ENCODE measurements at regions not wholly inside any gene's neighbourhood (a gene's known extent, or its start where the extent isn't known, plus 50 kb on each side); places are given as distances from the start of the nearest gene placed in this dataset.
A peak's percentile ranks its signal among the peaks of the same experiment; 100 is the strongest.

GRCh38 chr11:131056036-131056435 lies 139.8 kb upstream of the SNX19 start:
- no peak for DNase-seq

- DNase-seq: no peak
These were observed 147.4 kb upstream of the SNX19 start for GRCh38 chr11:131063638-131064037.

GRCh38 chr11:131064373-131064991 lies 148.2 kb upstream of the SNX19 start:
- peak; percentile 69 for DNase-seq

- DNase-seq: no peak
These were observed 149.4 kb upstream of the SNX19 start for GRCh38 chr11:131065435-131066413.

GRCh38 chr11:131066551-131066950 lies 150.3 kb upstream of the SNX19 start:
- DNase-seq: no peak

- no peak for DNase-seq
These were observed 154.1 kb upstream of the SNX19 start for GRCh38 chr11:131070365-131070764.

GRCh38 chr11:131073167-131073566 lies 156.9 kb upstream of the SNX19 start:
- no peak for DNase-seq

GRCh38 chr11:131074573-131074972 lies 158.3 kb upstream of the SNX19 start:
- no peak for DNase-seq

GRCh38 chr11:131077340-131077739 lies 161.1 kb upstream of the SNX19 start:
- DNase-seq: peak; percentile 76

- DNase-seq: peak; percentile 11
These were observed 162.8 kb upstream of the SNX19 start for GRCh38 chr11:131079036-131079435.

- no peak for DNase-seq
These were observed 173.5 kb upstream of the SNX19 start for GRCh38 chr11:131089727-131090245.

- no peak for DNase-seq
These were observed 176.2 kb upstream of the SNX19 start for GRCh38 chr11:131092469-131092868.

- DNase-seq: no peak
These were observed 178.5 kb upstream of the SNX19 start for GRCh38 chr11:131094827-131095226.

- no peak for DNase-seq
These were observed 179.4 kb upstream of the SNX19 start for GRCh38 chr11:131095511-131096185.

- DNase-seq: peak; percentile 61
These were observed 182.7 kb upstream of the SNX19 start for GRCh38 chr11:131099013-131099412.

GRCh38 chr11:131099746-131100145 lies 183.5 kb upstream of the SNX19 start:
- DNase-seq: no peak

- peak; percentile 59 for DNase-seq
These were observed 192.5 kb upstream of the SNX19 start for GRCh38 chr11:131108760-131109159.

- DNase-seq: peak; percentile 79
These were observed 193.0 kb upstream of the SNX19 start for GRCh38 chr11:131109257-131109656.

- DNase-seq: no peak
These were observed 193.5 kb upstream of the SNX19 start for GRCh38 chr11:131109790-131110189.

- no peak for DNase-seq
These were observed 195.5 kb upstream of the SNX19 start for GRCh38 chr11:131111775-131112174.

- peak; percentile 31 for DNase-seq
These were observed 202.0 kb upstream of the SNX19 start for GRCh38 chr11:131118247-131118646.

GRCh38 chr11:131121426-131122333 lies 205.4 kb upstream of the SNX19 start:
- no peak for DNase-seq
